PC-3 (cell line): ENCODE measurements at regions not wholly inside any gene's neighbourhood (a gene's known extent, or its start where the extent isn't known, plus 50 kb on each side); places are given as distances from the start of the nearest gene placed in this dataset.

Experiments
- ATAC-seq: fragments of 200-7000 bp; cut with Tn5 transposase; 2 replicates; pipeline ENCODE4 v1.9.1; 2020; ENCODE audit warnings: mild to moderate bottlenecking, moderate library complexity
- BruUV-seq: library from RNA; stranded (reverse); fragments of 400-500 nt; replicated peaks from 2 replicates; lab custom pipeline; 2021; lab: Mats Ljungman, UMichigan
- CTCF ChIA-PET: fragments of 300-600 bp; sonication (Branson Sonifier 250); formaldehyde crosslinking; loops from one replicate; lab custom pipeline; 2022; ENCODE audit warnings: antibody characterized with exemption; lab: Charles Lee
- POLR2A ChIA-PET: fragments of 300-600 bp; sonication (Branson Sonifier 250); formaldehyde crosslinking; loops from one replicate; lab custom pipeline; 2022; ENCODE audit warnings: antibody characterized with exemption; ENCODE audit not compliant: unreplicated experiment; lab: Charles Lee
- DNase-seq: peaks from one replicate; pipeline ENCODE4 v3.0.0-alpha.2; 2015
- H2AFZ ChIP-seq: fragments of 300-600 bp; sonication (generic); 2 replicates; pipeline ENCODE4 v1.6.0; 2016; ENCODE audit warnings: antibody characterized with exemption, low read length
- H3F3A ChIP-seq: fragments of 300-600 bp; sonication (generic); one replicate; pipeline ENCODE4 v1.6.0; 2017; ENCODE audit warnings: antibody characterized with exemption, low read length, control low read depth, mild to moderate bottlenecking; ENCODE audit not compliant: unreplicated experiment
- H3K27ac ChIP-seq: fragments of 300-600 bp; sonication (generic); 2 replicates; pipeline ENCODE4 v1.5.1; 2016; ENCODE audit warnings: mild to moderate bottlenecking, low read length
- H3K27me3 ChIP-seq: fragments of 300-600 bp; sonication (generic); 2 replicates; pipeline ENCODE4 v1.6.1; 2016; ENCODE audit warnings: low read length, mixed read lengths
- H3K36me3 ChIP-seq: fragments of 300-600 bp; sonication (generic); 2 replicates; pipeline ENCODE4 v1.6.1; 2016; ENCODE audit warnings: low read depth, mixed run types, low read length, mixed read lengths
- H3K4me1 ChIP-seq: fragments of 300-600 bp; sonication (generic); 2 replicates; pipeline ENCODE4 v1.5.1; 2016; ENCODE audit warnings: low read length; ENCODE audit not compliant: insufficient read depth
- H3K4me2 ChIP-seq: fragments of 300-600 bp; sonication (generic); 2 replicates; pipeline ENCODE4 v1.6.0; 2016; ENCODE audit warnings: low read length
- H3K4me3 ChIP-seq: fragments of 300-600 bp; sonication (generic); 2 replicates; pipeline ENCODE4 v1.5.1; 2016; ENCODE audit warnings: mild to moderate bottlenecking, low read length, mixed read lengths
- H3K79me2 ChIP-seq: fragments of 300-600 bp; sonication (generic); 2 replicates; pipeline ENCODE4 v1.6.1; 2017; ENCODE audit warnings: low read length, mixed read lengths
- H3K9ac ChIP-seq: fragments of 300-600 bp; sonication (generic); 2 replicates; pipeline ENCODE4 v1.6.0; 2016; ENCODE audit warnings: mild to moderate bottlenecking, low read length
- H3K9me2 ChIP-seq: fragments of 300-600 bp; sonication (generic); replicated peaks from 2 replicates; pipeline ENCODE4 v1.6.1; 2016; ENCODE audit warnings: mixed run types, low read length, mixed read lengths
- H3K9me3 ChIP-seq: fragments of 300-600 bp; sonication (generic); 2 replicates; pipeline ENCODE4 v1.6.1; 2016; ENCODE audit warnings: low read length, mixed read lengths
- H4K20me1 ChIP-seq: fragments of 300-600 bp; sonication (generic); 2 replicates; pipeline ENCODE4 v1.6.1; 2016; ENCODE audit warnings: low read length, mixed read lengths
- CTCF ChIP-seq: fragments of 300-600 bp; sonication (generic); conservative IDR thresholded peaks from 2 replicates; pipeline ENCODE4 v1.5.1; 2017; ENCODE audit warnings: antibody characterized with exemption, low read depth, mild to moderate bottlenecking, low read length
- EZH2 ChIP-seq: fragments of 300-600 bp; sonication (generic); IDR thresholded peaks from one replicate; pipeline ENCODE4 v1.6.1; 2017; ENCODE audit warnings: antibody characterized with exemption, mild to moderate bottlenecking, low read length; ENCODE audit not compliant: unreplicated experiment
- EZH2phosphoT487 ChIP-seq: fragments of 300-600 bp; sonication (generic); IDR thresholded peaks from 2 replicates; pipeline ENCODE4 v1.6.1; 2018; ENCODE audit warnings: mild to moderate bottlenecking, antibody characterized with exemption, low read length, borderline replicate concordance
- intact Hi-C: fragments of 100-400 bp; cut with micrococcal nuclease; formaldehyde crosslinking; loops from 2 replicates; pipeline ENCODE4 v1.9.0; 2023

GRCh38 chr1:90313778-90314177 is 318.9 kb downstream of the ZNF326 start:
- Histone ChIP-seq H3K4me2 (no peak overlapping the region), H3K27me3 (peaks cover 17% of the 10 kb centered on the region), H3F3A (no peaks in the 10 kb centered on the region), H3K79me2 (no peaks in the 10 kb centered on the region), H3K36me3 (no peaks in the 10 kb centered on the region), H3K4me3 (no peak overlapping the region), H3K9me3 (no peaks in the 10 kb centered on the region), H3K27ac (no peak overlapping the region), H4K20me1 (no peaks in the 10 kb centered on the region), H3K9ac (no peak overlapping the region), H3K9me2 (no peaks in the 10 kb centered on the region), H2AFZ (no peak overlapping the region), H3K4me1 (no peaks in the 10 kb centered on the region)
- intact Hi-C loops = no loop called here
- DNase-seq = no peak
- no peak for ATAC-seq
- BruUV-seq = no TSS peak
- TF ChIP-seq CTCF = no peak
- TF ChIP-seq EZH2 = no peak
- TF ChIP-seq EZH2phosphoT487 = no peak
- CTCF ChIA-PET = no interaction called here
- POLR2A ChIA-PET = no interaction called here

GRCh38 chr1:90309806-90310205 is 314.9 kb downstream of the ZNF326 start:
- H3K4me3 ChIP-seq = no peak overlapping the region
- ChIA-PET POLR2A (no interaction called here), CTCF (no interaction called here)
- no peaks in the 10 kb centered on the region for H3K79me2 ChIP-seq
- no peak for DNase-seq
- H3K4me1 ChIP-seq = no peaks in the 10 kb centered on the region
- intact Hi-C loops = no loop called here
- H3K4me2 ChIP-seq = no peak overlapping the region
- H3K27me3 ChIP-seq = peaks cover 24% of the 10 kb centered on the region
- H3F3A ChIP-seq = no peaks in the 10 kb centered on the region
- H3K36me3 ChIP-seq = no peaks in the 10 kb centered on the region
- no peaks in the 10 kb centered on the region for H3K9me3 ChIP-seq
- no peaks in the 10 kb centered on the region for H3K9me2 ChIP-seq
- H4K20me1 ChIP-seq = no peaks in the 10 kb centered on the region
- no peak for ATAC-seq
- H2AFZ ChIP-seq = no peak overlapping the region
- TF ChIP-seq EZH2phosphoT487 (no peak), CTCF (no peak), EZH2 (no peak)
- no peak overlapping the region for H3K9ac ChIP-seq
- no TSS peak for BruUV-seq
- no peak overlapping the region for H3K27ac ChIP-seq

GRCh38 chr1:90308421-90308820 is 313.5 kb downstream of the ZNF326 start:
- no peak overlapping the region for H3K27ac ChIP-seq
- H3K4me3 ChIP-seq = no peak overlapping the region
- no peak overlapping the region for H3K4me2 ChIP-seq
- no TSS peak for BruUV-seq
- no peak overlapping the region for H2AFZ ChIP-seq
- DNase-seq (no peak), ATAC-seq (no peak)
- H3K9ac ChIP-seq = no peak overlapping the region
- H4K20me1 ChIP-seq = no peaks in the 10 kb centered on the region
- H3K9me3 ChIP-seq = no peaks in the 10 kb centered on the region
- H3K4me1 ChIP-seq = no peaks in the 10 kb centered on the region
- H3K79me2 ChIP-seq = no peaks in the 10 kb centered on the region
- no peaks in the 10 kb centered on the region for H3K36me3 ChIP-seq
- H3K27me3 ChIP-seq = peaks cover 33% of the 10 kb centered on the region
- H3K9me2 ChIP-seq = no peaks in the 10 kb centered on the region
- ChIA-PET CTCF (no interaction called here), POLR2A (no interaction called here)
- TF ChIP-seq EZH2 (no peak), CTCF (no peak), EZH2phosphoT487 (no peak)
- intact Hi-C loops = no loop called here
- no peaks in the 10 kb centered on the region for H3F3A ChIP-seq
